GM23338 (cell line): ENCODE measurements at regions not wholly inside any gene's neighbourhood (a gene's known extent, or its start where the extent isn't known, plus 50 kb on each side); places are given as distances from the start of the nearest gene placed in this dataset.

Experiments used
- ATAC-seq: fragments of 200-7000 bp; cut with Tn5 transposase; 3 replicates; pipeline ENCODE4 v1.9.1; 2020
- DNase-seq: peaks from one replicate; pipeline ENCODE4 v3.0.0-alpha.2; 2015; ENCODE audit warnings: low spot score
- H2AFZ ChIP-seq: fragments of 200-600 bp; sonication (generic); 2 replicates; pipeline ENCODE4 v1.8.0; 2016; ENCODE audit warnings: antibody characterized with exemption, mild to moderate bottlenecking, moderate library complexity
- H3F3A ChIP-seq: fragments of 200-600 bp; sonication (generic); replicated peaks from 2 replicates; pipeline ENCODE4 v1.8.0; 2017; ENCODE audit warnings: antibody characterized with exemption, mixed run types, low read depth
- H3K27ac ChIP-seq: fragments of 200-600 bp; sonication (generic); 2 replicates; pipeline ENCODE4 v1.6.1; 2016; ENCODE audit warnings: low read depth
- H3K27me3 ChIP-seq: fragments of 200-600 bp; sonication (generic); 2 replicates; pipeline ENCODE4 v1.8.0; 2016; ENCODE audit warnings: mild to moderate bottlenecking, mixed run types, moderate library complexity; ENCODE audit not compliant: insufficient read depth
- H3K36me3 ChIP-seq: fragments of 200-600 bp; sonication (generic); 2 replicates; pipeline ENCODE4 v1.8.0; 2016; ENCODE audit warnings: mild to moderate bottlenecking; ENCODE audit not compliant: insufficient read depth
- H3K4me1 ChIP-seq: fragments of 200-600 bp; sonication (generic); 2 replicates; pipeline ENCODE4 v1.8.0; 2016; ENCODE audit warnings: mild to moderate bottlenecking, moderate library complexity; ENCODE audit not compliant: insufficient read depth
- H3K4me2 ChIP-seq: fragments of 200-600 bp; sonication (generic); 2 replicates; pipeline ENCODE4 v1.7.1; 2017; ENCODE audit warnings: mixed run types
- H3K4me3 ChIP-seq: fragments of 200-600 bp; sonication (generic); 2 replicates; pipeline ENCODE4 v1.6.1; 2016; ENCODE audit warnings: mixed run types
- H3K79me2 ChIP-seq: fragments of 200-600 bp; sonication (generic); replicated peaks from 2 replicates; pipeline ENCODE4 v1.8.0; 2017; ENCODE audit warnings: mild to moderate bottlenecking; ENCODE audit not compliant: insufficient read depth
- H3K9me2 ChIP-seq: fragments of 200-600 bp; sonication (generic); 2 replicates; pipeline ENCODE4 v1.8.0; 2017; ENCODE audit not compliant: insufficient read depth
- H4K20me1 ChIP-seq: fragments of 200-600 bp; sonication (generic); replicated peaks from 2 replicates; pipeline ENCODE4 v1.8.0; 2017; ENCODE audit warnings: mild to moderate bottlenecking; ENCODE audit not compliant: insufficient read depth
- H3K27ac Mint-ChIP-seq: 2 replicates; pipeline ENCODE4 v1.8.0; 2020; ENCODE audit warnings: inconsistent platforms, mild to moderate bottlenecking, moderate library complexity, mixed read lengths
- H3K27me3 Mint-ChIP-seq: 3 replicates; pipeline ENCODE4 v1.8.0; 2022; ENCODE audit warnings: low read depth, mild to moderate bottlenecking, moderate library complexity, mixed read lengths, inconsistent platforms; ENCODE audit not compliant: insufficient read depth, poor library complexity
- H3K36me3 Mint-ChIP-seq: 3 replicates; pipeline ENCODE4 v1.8.0; 2021; ENCODE audit warnings: low read depth, mild to moderate bottlenecking, inconsistent platforms, moderate library complexity, mixed read lengths
- H3K4me1 Mint-ChIP-seq: 3 replicates; pipeline ENCODE4 v1.8.0; 2020; ENCODE audit warnings: mild to moderate bottlenecking, inconsistent platforms, mixed read lengths
- H3K4me3 Mint-ChIP-seq: 3 replicates; pipeline ENCODE4 v1.8.0; 2021; ENCODE audit warnings: moderate library complexity, mild to moderate bottlenecking, inconsistent platforms, mixed read lengths
- H3K9me3 Mint-ChIP-seq: 3 replicates; pipeline ENCODE4 v1.8.0; 2020; ENCODE audit warnings: moderate library complexity, mild to moderate bottlenecking, inconsistent platforms, mixed read lengths
- CREB1 ChIP-seq: fragments of 250-450 bp; sonication (Bioruptor Pico); IDR thresholded peaks from 2 replicates; pipeline ENCODE4 v1.5.0; 2020; ENCODE audit warnings: low read depth, mild to moderate bottlenecking, moderate library complexity
- CTCF ChIP-seq, 2 experiments: fragments of 200-600 bp in 1 of 2; sonication (generic) in 1 of 2; conservative IDR thresholded peaks; 2 replicates each; pipeline versions ENCODE4 v1.5.1 to v1.6.1; 2016 to 2017; ENCODE audit warnings: antibody characterized with exemption in 2 of 2, low read depth in 2 of 2, mild to moderate bottlenecking in 2 of 2, moderate library complexity in 1 of 2
- EZH2 ChIP-seq: fragments of 200-600 bp; sonication (generic); IDR thresholded peaks from one replicate; pipeline ENCODE4 v1.8.0; 2017; ENCODE audit warnings: antibody characterized with exemption, mild to moderate bottlenecking, low read depth; ENCODE audit not compliant: unreplicated experiment
- EZH2phosphoT487 ChIP-seq: fragments of 200-600 bp; sonication (generic); IDR thresholded peaks from one replicate; pipeline ENCODE4 v1.8.1; 2018; ENCODE audit warnings: antibody characterized with exemption; ENCODE audit not compliant: unreplicated experiment
- JUNB ChIP-seq: IDR thresholded peaks from one replicate; pipeline ENCODE4 v1.6.1; 2016; ENCODE audit warnings: antibody characterized with exemption; ENCODE audit not compliant: unreplicated experiment
- NANOG ChIP-seq: IDR thresholded peaks from 2 replicates; pipeline ENCODE4 v1.6.1; 2016; ENCODE audit warnings: antibody characterized with exemption, borderline replicate concordance
- POLR2AphosphoS5 ChIP-seq: IDR thresholded peaks from 2 replicates; pipeline ENCODE4 v1.6.1; 2016; ENCODE audit warnings: antibody characterized with exemption, low read depth
- STAT1 ChIP-seq: IDR thresholded peaks from one replicate; pipeline ENCODE4 v1.6.1; 2016; ENCODE audit warnings: antibody characterized with exemption; ENCODE audit not compliant: unreplicated experiment
- ZNF114 ChIP-seq: fragments of 250-450 bp; sonication (Bioruptor Pico); IDR thresholded peaks from 2 replicates; pipeline ENCODE4 v1.5.0; 2020; ENCODE audit warnings: mild to moderate bottlenecking, moderate library complexity
- ZNF331 ChIP-seq: fragments of 250-450 bp; sonication (Bioruptor Pico); IDR thresholded peaks from 2 replicates; pipeline ENCODE4 v1.5.0; 2020; ENCODE audit warnings: low read depth, mild to moderate bottlenecking, moderate library complexity
- TF ChIP-seq, protein P1 (sequence below): fragments of 250-450 bp; sonication (Bioruptor Pico); IDR thresholded peaks from 2 replicates; pipeline ENCODE4 v1.5.0; 2020; ENCODE audit warnings: mild to moderate bottlenecking, moderate library complexity
- TF ChIP-seq, protein P2 (sequence below): IDR thresholded peaks from one replicate; pipeline ENCODE4 v1.6.1; 2018; ENCODE audit warnings: antibody characterized with exemption; ENCODE audit not compliant: unreplicated experiment
- TF ChIP-seq, protein P3 (sequence below): IDR thresholded peaks from 2 replicates; pipeline ENCODE4 v1.6.1; 2016; ENCODE audit warnings: antibody characterized with exemption

- no peaks in the 10 kb centered on the region for H3K27me3 Mint-ChIP-seq
- Histone ChIP-seq H3K79me2 (no peaks in the 10 kb centered on the region), H3K27ac (no peak overlapping the region; the same call in 1 of the 2 replicates), H2AFZ (peak overlapping the region; percentile 84), H3K36me3 (no peaks in the 10 kb centered on the region), H3K4me3 (no peak overlapping the region), H3K9me2 (0 out of 2 replicates have a peak, but pooled peaks cover 7% of the 10 kb centered on the region), H3K4me1 (peaks cover 19% of the 10 kb centered on the region; the same call in 1 of the 2 replicates), H3K4me2 (no peak overlapping the region), H3F3A (no peaks in the 10 kb centered on the region), H4K20me1 (no peaks in the 10 kb centered on the region), H3K27me3 (no peaks in the 10 kb centered on the region)
- peaks cover 20% of the 10 kb centered on the region; the same call in 2 of the 3 replicates for H3K4me1 Mint-ChIP-seq
- H3K36me3 Mint-ChIP-seq, result no peaks in the 10 kb centered on the region
- peak overlapping the region; percentile 88 for H3K27ac Mint-ChIP-seq
- TF ChIP-seq, protein P1, sequence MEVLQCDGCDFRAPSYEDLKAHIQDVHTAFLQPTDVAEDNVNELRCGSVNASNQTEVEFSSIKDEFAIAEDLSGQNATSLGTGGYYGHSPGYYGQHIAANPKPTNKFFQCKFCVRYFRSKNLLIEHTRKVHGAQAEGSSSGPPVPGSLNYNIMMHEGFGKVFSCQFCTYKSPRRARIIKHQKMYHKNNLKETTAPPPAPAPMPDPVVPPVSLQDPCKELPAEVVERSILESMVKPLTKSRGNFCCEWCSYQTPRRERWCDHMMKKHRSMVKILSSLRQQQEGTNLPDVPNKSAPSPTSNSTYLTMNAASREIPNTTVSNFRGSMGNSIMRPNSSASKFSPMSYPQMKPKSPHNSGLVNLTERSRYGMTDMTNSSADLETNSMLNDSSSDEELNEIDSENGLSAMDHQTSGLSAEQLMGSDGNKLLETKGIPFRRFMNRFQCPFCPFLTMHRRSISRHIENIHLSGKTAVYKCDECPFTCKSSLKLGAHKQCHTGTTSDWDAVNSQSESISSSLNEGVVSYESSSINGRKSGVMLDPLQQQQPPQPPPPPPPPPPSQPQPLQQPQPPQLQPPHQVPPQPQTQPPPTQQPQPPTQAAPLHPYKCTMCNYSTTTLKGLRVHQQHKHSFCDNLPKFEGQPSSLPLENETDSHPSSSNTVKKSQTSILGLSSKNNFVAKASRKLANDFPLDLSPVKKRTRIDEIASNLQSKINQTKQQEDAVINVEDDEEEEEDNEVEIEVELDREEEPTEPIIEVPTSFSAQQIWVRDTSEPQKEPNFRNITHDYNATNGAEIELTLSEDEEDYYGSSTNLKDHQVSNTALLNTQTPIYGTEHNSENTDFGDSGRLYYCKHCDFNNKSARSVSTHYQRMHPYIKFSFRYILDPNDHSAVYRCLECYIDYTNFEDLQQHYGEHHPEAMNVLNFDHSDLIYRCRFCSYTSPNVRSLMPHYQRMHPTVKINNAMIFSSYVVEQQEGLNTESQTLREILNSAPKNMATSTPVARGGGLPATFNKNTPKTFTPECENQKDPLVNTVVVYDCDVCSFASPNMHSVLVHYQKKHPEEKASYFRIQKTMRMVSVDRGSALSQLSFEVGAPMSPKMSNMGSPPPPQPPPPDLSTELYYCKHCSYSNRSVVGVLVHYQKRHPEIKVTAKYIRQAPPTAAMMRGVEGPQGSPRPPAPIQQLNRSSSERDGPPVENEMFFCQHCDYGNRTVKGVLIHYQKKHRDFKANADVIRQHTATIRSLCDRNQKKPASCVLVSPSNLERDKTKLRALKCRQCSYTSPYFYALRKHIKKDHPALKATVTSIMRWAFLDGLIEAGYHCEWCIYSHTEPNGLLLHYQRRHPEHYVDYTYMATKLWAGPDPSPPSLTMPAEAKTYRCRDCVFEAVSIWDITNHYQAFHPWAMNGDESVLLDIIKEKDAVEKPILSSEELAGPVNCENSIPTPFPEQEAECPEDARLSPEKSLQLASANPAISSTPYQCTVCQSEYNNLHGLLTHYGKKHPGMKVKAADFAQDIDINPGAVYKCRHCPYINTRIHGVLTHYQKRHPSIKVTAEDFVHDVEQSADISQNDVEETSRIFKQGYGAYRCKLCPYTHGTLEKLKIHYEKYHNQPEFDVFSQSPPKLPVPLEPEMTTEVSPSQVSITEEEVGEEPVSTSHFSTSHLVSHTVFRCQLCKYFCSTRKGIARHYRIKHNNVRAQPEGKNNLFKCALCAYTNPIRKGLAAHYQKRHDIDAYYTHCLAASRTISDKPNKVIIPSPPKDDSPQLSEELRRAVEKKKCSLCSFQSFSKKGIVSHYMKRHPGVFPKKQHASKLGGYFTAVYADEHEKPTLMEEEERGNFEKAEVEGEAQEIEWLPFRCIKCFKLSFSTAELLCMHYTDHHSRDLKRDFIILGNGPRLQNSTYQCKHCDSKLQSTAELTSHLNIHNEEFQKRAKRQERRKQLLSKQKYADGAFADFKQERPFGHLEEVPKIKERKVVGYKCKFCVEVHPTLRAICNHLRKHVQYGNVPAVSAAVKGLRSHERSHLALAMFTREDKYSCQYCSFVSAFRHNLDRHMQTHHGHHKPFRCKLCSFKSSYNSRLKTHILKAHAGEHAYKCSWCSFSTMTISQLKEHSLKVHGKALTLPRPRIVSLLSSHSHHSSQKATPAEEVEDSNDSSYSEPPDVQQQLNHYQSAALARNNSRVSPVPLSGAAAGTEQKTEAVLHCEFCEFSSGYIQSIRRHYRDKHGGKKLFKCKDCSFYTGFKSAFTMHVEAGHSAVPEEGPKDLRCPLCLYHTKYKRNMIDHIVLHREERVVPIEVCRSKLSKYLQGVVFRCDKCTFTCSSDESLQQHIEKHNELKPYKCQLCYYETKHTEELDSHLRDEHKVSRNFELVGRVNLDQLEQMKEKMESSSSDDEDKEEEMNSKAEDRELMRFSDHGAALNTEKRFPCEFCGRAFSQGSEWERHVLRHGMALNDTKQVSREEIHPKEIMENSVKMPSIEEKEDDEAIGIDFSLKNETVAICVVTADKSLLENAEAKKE (CRISPR knock-in tag), result no peak
- TF ChIP-seq EZH2 (no peak), ZNF114 (CRISPR knock-in tag) (no peak), JUNB (no peak), POLR2AphosphoS5 (no peak), ZNF331 (CRISPR knock-in tag) (no peak), EZH2phosphoT487 (no peak), CREB1 (CRISPR knock-in tag) (no peak), CTCF (conservative IDR thresholded peaks at IDR 0.05; ENCODE audit: low read depth in 2 of 2) (no peak), STAT1 (no peak), NANOG (no peak)
- TF ChIP-seq, protein P2, sequence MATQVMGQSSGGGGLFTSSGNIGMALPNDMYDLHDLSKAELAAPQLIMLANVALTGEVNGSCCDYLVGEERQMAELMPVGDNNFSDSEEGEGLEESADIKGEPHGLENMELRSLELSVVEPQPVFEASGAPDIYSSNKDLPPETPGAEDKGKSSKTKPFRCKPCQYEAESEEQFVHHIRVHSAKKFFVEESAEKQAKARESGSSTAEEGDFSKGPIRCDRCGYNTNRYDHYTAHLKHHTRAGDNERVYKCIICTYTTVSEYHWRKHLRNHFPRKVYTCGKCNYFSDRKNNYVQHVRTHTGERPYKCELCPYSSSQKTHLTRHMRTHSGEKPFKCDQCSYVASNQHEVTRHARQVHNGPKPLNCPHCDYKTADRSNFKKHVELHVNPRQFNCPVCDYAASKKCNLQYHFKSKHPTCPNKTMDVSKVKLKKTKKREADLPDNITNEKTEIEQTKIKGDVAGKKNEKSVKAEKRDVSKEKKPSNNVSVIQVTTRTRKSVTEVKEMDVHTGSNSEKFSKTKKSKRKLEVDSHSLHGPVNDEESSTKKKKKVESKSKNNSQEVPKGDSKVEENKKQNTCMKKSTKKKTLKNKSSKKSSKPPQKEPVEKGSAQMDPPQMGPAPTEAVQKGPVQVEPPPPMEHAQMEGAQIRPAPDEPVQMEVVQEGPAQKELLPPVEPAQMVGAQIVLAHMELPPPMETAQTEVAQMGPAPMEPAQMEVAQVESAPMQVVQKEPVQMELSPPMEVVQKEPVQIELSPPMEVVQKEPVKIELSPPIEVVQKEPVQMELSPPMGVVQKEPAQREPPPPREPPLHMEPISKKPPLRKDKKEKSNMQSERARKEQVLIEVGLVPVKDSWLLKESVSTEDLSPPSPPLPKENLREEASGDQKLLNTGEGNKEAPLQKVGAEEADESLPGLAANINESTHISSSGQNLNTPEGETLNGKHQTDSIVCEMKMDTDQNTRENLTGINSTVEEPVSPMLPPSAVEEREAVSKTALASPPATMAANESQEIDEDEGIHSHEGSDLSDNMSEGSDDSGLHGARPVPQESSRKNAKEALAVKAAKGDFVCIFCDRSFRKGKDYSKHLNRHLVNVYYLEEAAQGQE, result no peak
- TF ChIP-seq, protein P3, sequence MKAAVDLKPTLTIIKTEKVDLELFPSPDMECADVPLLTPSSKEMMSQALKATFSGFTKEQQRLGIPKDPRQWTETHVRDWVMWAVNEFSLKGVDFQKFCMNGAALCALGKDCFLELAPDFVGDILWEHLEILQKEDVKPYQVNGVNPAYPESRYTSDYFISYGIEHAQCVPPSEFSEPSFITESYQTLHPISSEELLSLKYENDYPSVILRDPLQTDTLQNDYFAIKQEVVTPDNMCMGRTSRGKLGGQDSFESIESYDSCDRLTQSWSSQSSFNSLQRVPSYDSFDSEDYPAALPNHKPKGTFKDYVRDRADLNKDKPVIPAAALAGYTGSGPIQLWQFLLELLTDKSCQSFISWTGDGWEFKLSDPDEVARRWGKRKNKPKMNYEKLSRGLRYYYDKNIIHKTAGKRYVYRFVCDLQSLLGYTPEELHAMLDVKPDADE, result no peak
- ATAC-seq, result no peak
- DNase-seq, result no peak
- no peak overlapping the region for H3K4me3 Mint-ChIP-seq
- no peaks in the 10 kb centered on the region for H3K9me3 Mint-ChIP-seq
These were observed 406.3 kb upstream of the DCN start for GRCh38 chr12:91588874-91589454.
